OCI-LY7 (cell line): ENCODE measurements at regions not wholly inside any gene's neighbourhood (a gene's known extent, or its start where the extent isn't known, plus 50 kb on each side); places are given as distances from the start of the nearest gene placed in this dataset.

Experiments
- BruUV-seq: library from RNA; stranded (reverse); fragments of 400-500 nt; replicated peaks from 2 replicates; lab custom pipeline; 2021; lab: Mats Ljungman, UMichigan
- CTCF ChIA-PET: fragments of 300-600 bp; sonication (Branson Sonifier 250); formaldehyde crosslinking; loops from one replicate; lab custom pipeline; 2022; ENCODE audit warnings: antibody characterized with exemption; ENCODE audit not compliant: unreplicated experiment; lab: Charles Lee
- POLR2A ChIA-PET: fragments of 300-600 bp; sonication (Branson Sonifier 250); formaldehyde crosslinking; loops from one replicate; lab custom pipeline; 2022; ENCODE audit warnings: antibody characterized with exemption; lab: Charles Lee
- DNase-seq: peaks from one replicate; pipeline ENCODE4 v3.0.0-alpha.2; 2015; ENCODE audit warnings: low spot score
- H2AFZ ChIP-seq: fragments of 200-600 bp; sonication (generic), shearing (Covaris generic); 2 replicates; pipeline ENCODE4 v1.6.1; 2014; ENCODE audit warnings: mild to moderate bottlenecking, antibody characterized with exemption, low read length, moderate library complexity
- H3K27ac ChIP-seq: fragments of 200-600 bp; sonication (generic); 2 replicates; pipeline ENCODE4 v1.5.1; 2014; ENCODE audit warnings: mixed run types, low read depth, mild to moderate bottlenecking, moderate library complexity, low read length, inconsistent platforms; ENCODE audit not compliant: poor library complexity, severe bottlenecking
- H3K36me3 ChIP-seq: fragments of 200-600 bp; sonication (generic); 2 replicates; pipeline ENCODE4 v1.6.1; 2014; ENCODE audit warnings: mild to moderate bottlenecking, antibody characterized with exemption, low read length, moderate library complexity, mixed read lengths; ENCODE audit not compliant: insufficient read depth
- H3K4me1 ChIP-seq: fragments of 200-600 bp; sonication (generic); 2 replicates; pipeline ENCODE4 v1.5.1; 2014; ENCODE audit warnings: mild to moderate bottlenecking, low read length; ENCODE audit not compliant: insufficient read depth, poor library complexity, severe bottlenecking
- H3K4me2 ChIP-seq: fragments of 200-600 bp; sonication (generic); 2 replicates; pipeline ENCODE4 v1.6.1; 2014; ENCODE audit warnings: mild to moderate bottlenecking, low read length
- H3K4me3 ChIP-seq: fragments of 200-600 bp; sonication (generic); 2 replicates; pipeline ENCODE4 v1.5.1; 2014; ENCODE audit warnings: mild to moderate bottlenecking, low read depth, low read length; ENCODE audit not compliant: poor library complexity, severe bottlenecking
- H3K79me2 ChIP-seq: fragments of 200-600 bp; sonication (generic); 2 replicates; pipeline ENCODE4 v1.6.1; 2016; ENCODE audit warnings: low read depth, mild to moderate bottlenecking, low read length, moderate library complexity, mixed read lengths; ENCODE audit not compliant: insufficient read depth
- H3K9me2 ChIP-seq: fragments of 200-600 bp; sonication (generic); 2 replicates; pipeline ENCODE4 v1.6.1; 2016; ENCODE audit warnings: mild to moderate bottlenecking, low read length, mixed read lengths; ENCODE audit not compliant: insufficient read depth
- H3K9me3 ChIP-seq: fragments of 200-600 bp; sonication (generic); 2 replicates; pipeline ENCODE4 v1.6.1; 2014; ENCODE audit warnings: mild to moderate bottlenecking, mixed run types, low read length, mixed read lengths
- H4K20me1 ChIP-seq: fragments of 200-600 bp; sonication (generic); 2 replicates; pipeline ENCODE4 v1.6.1; 2014; ENCODE audit warnings: mild to moderate bottlenecking, antibody characterized with exemption, low read length, moderate library complexity, mixed read lengths; ENCODE audit not compliant: insufficient read depth
- CTCF ChIP-seq: fragments of 200-600 bp; sonication (generic); conservative IDR thresholded peaks from 2 replicates; pipeline ENCODE4 v1.5.1; 2014; ENCODE audit warnings: mild to moderate bottlenecking, antibody characterized with exemption, low read length, moderate library complexity, mixed read lengths
- EZH2phosphoT487 ChIP-seq: fragments of 200-600 bp; sonication (generic); IDR thresholded peaks from 2 replicates; pipeline ENCODE4 v1.6.1; 2018; ENCODE audit warnings: low read depth, borderline replicate concordance, mild to moderate bottlenecking, mixed run types, antibody characterized with exemption, low read length, moderate library complexity, mixed read lengths
- intact Hi-C: fragments of 100-400 bp; cut with micrococcal nuclease; formaldehyde crosslinking; loops from one replicate; pipeline ENCODE4 v1.10.0; 2022; ENCODE audit not compliant: unreplicated experiment

GRCh38 chr14:29028973-29029582 lies 262.5 kb downstream of the FOXG1 start:
- Histone ChIP-seq H3K4me3 (no peak overlapping the region), H3K79me2 (no peaks in the 10 kb centered on the region), H4K20me1 (no peaks in the 10 kb centered on the region), H3K4me1 (no peaks in the 10 kb centered on the region), H3K9me3 (no peaks in the 10 kb centered on the region), H2AFZ (no peak overlapping the region), H3K9me2 (no peaks in the 10 kb centered on the region), H3K36me3 (no peaks in the 10 kb centered on the region), H3K4me2 (no peak overlapping the region), H3K27ac (no peak overlapping the region)
- no peak for DNase-seq
- ChIA-PET POLR2A (no interaction called here), CTCF (no interaction called here)
- intact Hi-C loops: no loop called here
- no TSS peak for BruUV-seq
- no peak for TF ChIP-seq EZH2phosphoT487
- TF ChIP-seq CTCF: no peak

- ChIA-PET CTCF (no interaction called here), POLR2A (interaction anchor here (0.6 to 0.7 kb wide), 2 partner anchors 135 to 331 kb away, joined by 3 read pairs; no protein-coding TSS in a partner anchor)
- H3K4me1 ChIP-seq: no peaks in the 10 kb centered on the region
- DNase-seq: no peak
- intact Hi-C loops: no loop called here
- H3K4me3 ChIP-seq: no peak overlapping the region
- H4K20me1 ChIP-seq: no peaks in the 10 kb centered on the region
- H3K27ac ChIP-seq: no peak overlapping the region
- H3K4me2 ChIP-seq: no peak overlapping the region
- no TSS peak for BruUV-seq
- H3K9me2 ChIP-seq: no peaks in the 10 kb centered on the region
- H3K9me3 ChIP-seq: peaks cover 6% of the 10 kb centered on the region; the same call in 1 of the 2 replicates
- H3K79me2 ChIP-seq: no peaks in the 10 kb centered on the region
- no peaks in the 10 kb centered on the region for H3K36me3 ChIP-seq
- H2AFZ ChIP-seq: no peak overlapping the region
- no peak for TF ChIP-seq EZH2phosphoT487
- TF ChIP-seq CTCF: no peak
Observed at GRCh38 chr14:29030121-29030520, 263.5 kb downstream of the FOXG1 start.

GRCh38 chr14:29030970-29031369 lies 264.4 kb downstream of the FOXG1 start:
- DNase-seq: no peak
- peaks cover 8% of the 10 kb centered on the region; the same call in 1 of the 2 replicates for H3K9me3 ChIP-seq
- H3K4me1 ChIP-seq: no peaks in the 10 kb centered on the region
- no peaks in the 10 kb centered on the region for H3K36me3 ChIP-seq
- no peaks in the 10 kb centered on the region for H4K20me1 ChIP-seq
- no peaks in the 10 kb centered on the region for H3K79me2 ChIP-seq
- intact Hi-C loops: no loop called here
- H3K4me3 ChIP-seq: no peak overlapping the region
- no TSS peak for BruUV-seq
- CTCF ChIA-PET: no interaction called here
- no peaks in the 10 kb centered on the region for H3K9me2 ChIP-seq
- H2AFZ ChIP-seq: no peak overlapping the region
- H3K27ac ChIP-seq: no peak overlapping the region
- POLR2A ChIA-PET: no interaction called here
- no peak overlapping the region for H3K4me2 ChIP-seq
- TF ChIP-seq CTCF: no peak
- no peak for TF ChIP-seq EZH2phosphoT487
